ENCODE measurements at regions not wholly inside any gene's neighbourhood (a gene's known extent, or its start where the extent isn't known, plus 50 kb on each side); places are given as distances from the start of the nearest gene placed in this dataset.

DNA sequence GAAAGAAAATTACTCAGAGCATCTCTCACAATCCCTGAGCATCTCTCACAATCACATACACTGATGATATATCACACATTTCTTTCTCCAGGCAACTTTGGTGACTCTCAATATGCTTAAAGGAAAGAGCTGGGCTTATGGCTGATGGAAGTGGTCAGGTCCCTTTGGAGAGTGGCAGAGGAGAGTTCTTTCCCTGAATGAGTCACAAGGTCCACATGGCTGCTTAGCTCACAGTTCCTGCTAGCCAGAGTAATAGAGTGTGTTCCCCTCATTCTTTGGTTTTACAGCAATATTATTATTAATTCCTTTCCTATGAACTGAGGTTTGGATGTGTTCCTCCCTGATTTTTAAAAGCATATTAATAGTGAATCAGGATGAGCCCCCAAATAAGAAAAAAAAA is 287.4 kb downstream of the C7orf25 start:
- no peaks in the 10 kb centered on the region for H3K27me3 ChIP-seq
- no peaks in the 10 kb centered on the region for H3K36me3 ChIP-seq (ENCODE audit: low read depth, missing control alignments)
- intact Hi-C loops (cut with DNase I; ENCODE audit: low total_unique reads): no loop called here
- no peak for DNase-seq
- H3K27ac ChIP-seq: no peak overlapping the region
- no peaks in the 10 kb centered on the region for H3K9me3 ChIP-seq
- TF ChIP-seq, protein P1, sequence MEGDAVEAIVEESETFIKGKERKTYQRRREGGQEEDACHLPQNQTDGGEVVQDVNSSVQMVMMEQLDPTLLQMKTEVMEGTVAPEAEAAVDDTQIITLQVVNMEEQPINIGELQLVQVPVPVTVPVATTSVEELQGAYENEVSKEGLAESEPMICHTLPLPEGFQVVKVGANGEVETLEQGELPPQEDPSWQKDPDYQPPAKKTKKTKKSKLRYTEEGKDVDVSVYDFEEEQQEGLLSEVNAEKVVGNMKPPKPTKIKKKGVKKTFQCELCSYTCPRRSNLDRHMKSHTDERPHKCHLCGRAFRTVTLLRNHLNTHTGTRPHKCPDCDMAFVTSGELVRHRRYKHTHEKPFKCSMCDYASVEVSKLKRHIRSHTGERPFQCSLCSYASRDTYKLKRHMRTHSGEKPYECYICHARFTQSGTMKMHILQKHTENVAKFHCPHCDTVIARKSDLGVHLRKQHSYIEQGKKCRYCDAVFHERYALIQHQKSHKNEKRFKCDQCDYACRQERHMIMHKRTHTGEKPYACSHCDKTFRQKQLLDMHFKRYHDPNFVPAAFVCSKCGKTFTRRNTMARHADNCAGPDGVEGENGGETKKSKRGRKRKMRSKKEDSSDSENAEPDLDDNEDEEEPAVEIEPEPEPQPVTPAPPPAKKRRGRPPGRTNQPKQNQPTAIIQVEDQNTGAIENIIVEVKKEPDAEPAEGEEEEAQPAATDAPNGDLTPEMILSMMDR (IDR thresholded peaks at IDR 0.05): no peak
- no peak for TF ChIP-seq POLR2A (IDR thresholded peaks at IDR 0.05)
- H3K4me1 ChIP-seq: no peaks in the 10 kb centered on the region
- H3K4me3 ChIP-seq: no peak overlapping the region

DNA sequence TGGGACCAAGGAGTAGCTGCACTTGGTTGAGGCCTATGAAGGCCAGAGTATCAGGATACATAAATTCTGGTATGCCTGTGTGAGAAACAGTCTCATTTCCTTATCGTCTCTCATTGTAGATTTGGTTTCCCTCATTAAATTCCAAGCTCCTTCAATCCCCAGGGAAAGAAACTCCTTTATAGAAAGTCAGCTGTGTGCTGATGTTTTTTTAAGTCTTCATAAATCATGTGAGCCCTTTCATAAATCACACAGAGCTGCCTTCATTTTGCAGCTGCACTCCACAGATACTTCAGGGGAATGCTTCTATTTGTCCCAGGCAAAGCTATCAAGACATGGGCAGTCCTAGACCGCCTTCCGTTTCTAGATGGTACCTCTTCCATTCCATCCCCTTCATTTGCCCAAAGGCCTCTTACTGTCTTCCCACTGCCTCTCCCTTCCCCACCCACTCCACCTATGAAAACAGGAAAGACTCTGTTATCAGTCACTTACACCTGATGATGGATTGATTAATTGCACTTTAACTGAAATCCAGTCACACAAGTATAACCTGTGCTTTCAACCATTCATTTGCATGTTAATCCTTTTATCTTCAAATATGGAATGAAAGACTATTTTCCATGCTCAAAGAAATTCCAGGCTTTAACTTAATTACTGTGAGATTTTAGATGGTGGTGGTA is 290.2 kb downstream of the C7orf25 start:
- Histone ChIP-seq H3K9me3 (no peaks in the 10 kb centered on the region), H3K36me3 (ENCODE audit: low read depth, missing control alignments) (no peaks in the 10 kb centered on the region), H3K27me3 (no peaks in the 10 kb centered on the region), H3K4me3 (no peak overlapping the region), H3K27ac (no peak overlapping the region), H3K4me1 (no peaks in the 10 kb centered on the region)
- no peak for DNase-seq
- WGBS, 2 donors: 64 to 68% methylated on average over 3 of the region's 3 CpGs
- intact Hi-C loops (cut with DNase I; ENCODE audit: low total_unique reads): no loop called here
- TF ChIP-seq, protein P1 (IDR thresholded peaks at IDR 0.05): no peak
- no peak for TF ChIP-seq POLR2A (IDR thresholded peaks at IDR 0.05)

DNA sequence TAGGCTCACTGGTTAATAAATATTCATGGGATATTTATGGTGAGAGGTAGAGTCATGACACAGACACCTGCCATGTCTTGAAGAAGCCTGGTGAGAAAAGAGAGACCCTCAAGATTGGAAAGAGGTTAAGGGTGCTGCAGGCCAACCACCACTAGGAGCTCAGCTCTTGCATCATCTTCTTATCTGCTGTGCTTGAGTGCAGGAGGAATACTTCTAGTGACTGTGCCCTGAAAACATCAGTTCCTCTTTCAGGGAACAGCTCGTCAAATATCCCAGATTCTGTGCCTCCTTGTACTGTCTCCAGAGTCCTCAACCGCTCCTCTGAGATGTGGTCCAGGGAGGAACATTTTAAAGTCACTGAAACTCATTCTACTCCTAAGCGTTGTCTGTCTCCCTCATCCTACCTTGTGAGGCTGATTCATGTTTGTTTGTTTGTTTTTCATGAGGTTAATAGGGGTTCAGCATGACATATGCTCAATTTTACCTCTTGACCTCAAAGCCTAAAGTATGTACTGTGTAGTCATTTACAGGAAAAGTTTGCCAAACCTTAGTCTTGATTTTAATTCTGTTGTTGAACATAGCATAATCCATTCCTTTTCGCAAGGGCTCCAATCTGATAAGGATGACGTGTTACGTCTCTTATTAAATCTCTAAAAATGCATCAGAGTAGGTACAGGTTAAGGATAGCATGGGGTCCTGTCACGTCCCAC is 293.1 kb downstream of the C7orf25 start:
- no peak for TF ChIP-seq POLR2A (IDR thresholded peaks at IDR 0.05)
- TF ChIP-seq, protein P1 (IDR thresholded peaks at IDR 0.05): no peak
- Histone ChIP-seq H3K9me3 (no peaks in the 10 kb centered on the region), H3K4me3 (no peak overlapping the region), H3K27me3 (no peaks in the 10 kb centered on the region), H3K4me1 (no peaks in the 10 kb centered on the region), H3K27ac (no peak overlapping the region), H3K36me3 (ENCODE audit: low read depth, missing control alignments) (no peaks in the 10 kb centered on the region)
- intact Hi-C loops (cut with DNase I; ENCODE audit: low total_unique reads): no loop called here
- no peak for DNase-seq
- WGBS, 2 donors: 79 to 85% methylated on average over 7 of the region's 7 CpGs

DNA sequence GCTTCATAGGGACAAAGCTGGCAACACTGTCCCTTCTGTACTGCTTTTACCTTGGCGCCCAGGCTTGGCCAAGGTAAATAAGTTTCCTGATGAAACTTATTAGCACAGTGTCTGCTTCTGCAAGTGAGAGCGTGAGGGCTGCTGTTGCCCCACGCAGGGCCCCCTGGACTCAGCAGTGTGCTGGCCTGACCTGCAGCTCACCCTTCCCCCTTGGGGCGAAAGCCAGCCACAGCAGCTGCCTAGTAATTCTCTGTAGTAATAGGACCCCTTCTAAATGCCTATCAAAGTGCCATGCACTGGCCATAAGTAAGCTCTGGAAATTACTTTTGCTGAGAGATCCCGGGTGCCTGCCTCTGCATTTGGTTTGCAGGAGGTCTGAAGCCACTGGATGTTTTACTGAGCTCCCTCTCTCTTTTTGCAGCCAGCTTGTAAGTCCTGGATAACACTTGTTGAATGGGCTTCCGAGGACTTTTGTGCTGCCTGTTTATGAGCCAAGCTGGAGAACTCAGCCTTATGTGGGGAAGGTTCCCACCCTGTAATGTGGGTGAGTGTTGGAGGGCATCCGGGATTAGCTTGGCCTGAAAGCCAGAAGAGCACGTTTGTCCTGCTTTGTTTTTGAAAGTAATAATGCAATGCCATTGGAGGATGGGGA is 293.9 kb downstream of the C7orf25 start:
- TF ChIP-seq, protein P1 (IDR thresholded peaks at IDR 0.05): no peak
- TF ChIP-seq POLR2A (IDR thresholded peaks at IDR 0.05): no peak
- no peak overlapping the region for H3K4me3 ChIP-seq
- intact Hi-C loops (cut with DNase I; ENCODE audit: low total_unique reads): no loop called here
- H3K27ac ChIP-seq: no peak overlapping the region
- no peaks in the 10 kb centered on the region for H3K27me3 ChIP-seq
- H3K36me3 ChIP-seq (ENCODE audit: low read depth, missing control alignments): no peaks in the 10 kb centered on the region
- no peaks in the 10 kb centered on the region for H3K9me3 ChIP-seq
- no peak for DNase-seq
- H3K4me1 ChIP-seq: no peaks in the 10 kb centered on the region
- 47 to 51% methylated on average over 8 of the region's 8 CpGs for WGBS, 2 donors
